Left ventricle myocardium inferior (tissue), 1 donor: ENCODE measurements at regions not wholly inside any gene's neighbourhood (a gene's known extent, or its start where the extent isn't known, plus 50 kb on each side); places are given as distances from the start of the nearest gene placed in this dataset.

Experiments
- DNase-seq: peaks from one replicate; pipeline ENCODE4 v3.0.0-alpha.2; 2020
- H3K27ac ChIP-seq: fragments of 200-600 bp; replicated peaks from 2 replicates; pipeline ENCODE4 v1.8.0; 2021
- H3K27me3 ChIP-seq: fragments of 200-600 bp; 2 replicates; pipeline ENCODE4 v1.8.0; 2021; ENCODE audit warnings: low read depth
- H3K36me3 ChIP-seq: fragments of 200-600 bp; 2 replicates; pipeline ENCODE4 v1.8.0; 2021
- H3K4me1 ChIP-seq: fragments of 200-600 bp; 2 replicates; pipeline ENCODE4 v1.8.0; 2021
- H3K4me3 ChIP-seq: fragments of 200-600 bp; 2 replicates; pipeline ENCODE4 v1.8.0; 2021; ENCODE audit warnings: mild to moderate bottlenecking, moderate library complexity
- H3K9me3 ChIP-seq: fragments of 200-600 bp; replicated peaks from 2 replicates; pipeline ENCODE4 v1.8.0; 2021
- CTCF ChIP-seq: fragments of 200-600 bp; IDR thresholded peaks from 2 replicates; pipeline ENCODE4 v1.8.0; 2021; ENCODE audit warnings: antibody characterized with exemption, mild to moderate bottlenecking, borderline replicate concordance
- intact Hi-C: fragments of 100-400 bp; cut with micrococcal nuclease; formaldehyde crosslinking; loops from one replicate; pipeline ENCODE4 v1.11.0; 2022
- donor health status: DM: no; HTN: yes; CAD: no; lungs with severe emphysema.

GRCh38 chr6:26300043-26300331, 65.0 kb upstream of the BTN3A2 start:
- intact Hi-C loops, result no loop called here
- TF ChIP-seq CTCF, result no peak

GRCh38 chr6:26300359-26300758, 64.6 kb upstream of the BTN3A2 start:
- Histone ChIP-seq H3K27me3 (peaks cover 72% of the 10 kb centered on the region), H3K36me3 (no peaks in the 10 kb centered on the region), H3K27ac (no peak overlapping the region), H3K4me3 (no peak overlapping the region), H3K4me1 (no peaks in the 10 kb centered on the region), H3K9me3 (no peaks in the 10 kb centered on the region)
- DNase-seq, result no peak
- no peak for TF ChIP-seq CTCF
- intact Hi-C loops, result no loop called here

More at GRCh38 chr6:26300043-26300331, 65.0 kb upstream of the BTN3A2 start:
- H3K4me1 ChIP-seq, result no peaks in the 10 kb centered on the region
- no peak for DNase-seq
- no peaks in the 10 kb centered on the region for H3K36me3 ChIP-seq
- H3K27me3 ChIP-seq, result peaks cover 76% of the 10 kb centered on the region
- H3K9me3 ChIP-seq, result no peaks in the 10 kb centered on the region
- H3K4me3 ChIP-seq, result no peak overlapping the region
- H3K27ac ChIP-seq, result no peak overlapping the region

GRCh38 chr6:26300828-26301227, 64.2 kb upstream of the BTN3A2 start:
- no peak for DNase-seq
- TF ChIP-seq CTCF, result no peak
- H3K4me1 ChIP-seq, result no peaks in the 10 kb centered on the region
- no peak overlapping the region for H3K4me3 ChIP-seq
- H3K36me3 ChIP-seq, result no peaks in the 10 kb centered on the region
- peaks cover 68% of the 10 kb centered on the region for H3K27me3 ChIP-seq
- H3K27ac ChIP-seq, result no peak overlapping the region
- intact Hi-C loops, result no loop called here
- H3K9me3 ChIP-seq, result no peaks in the 10 kb centered on the region

GRCh38 chr6:26301638-26302037, 63.4 kb upstream of the BTN3A2 start:
- TF ChIP-seq CTCF, result no peak
- Histone ChIP-seq H3K9me3 (no peaks in the 10 kb centered on the region), H3K4me1 (no peaks in the 10 kb centered on the region), H3K27me3 (peaks cover 61% of the 10 kb centered on the region), H3K36me3 (no peaks in the 10 kb centered on the region), H3K27ac (no peak overlapping the region), H3K4me3 (no peak overlapping the region)
- DNase-seq, result no peak
- intact Hi-C loops, result no loop called here

- no peaks in the 10 kb centered on the region for H3K36me3 ChIP-seq
- H3K4me1 ChIP-seq, result no peaks in the 10 kb centered on the region
- H3K27me3 ChIP-seq, result peaks cover 52% of the 10 kb centered on the region
- H3K27ac ChIP-seq, result no peak overlapping the region
- DNase-seq, result no peak
- no peak overlapping the region for H3K4me3 ChIP-seq
- no peaks in the 10 kb centered on the region for H3K9me3 ChIP-seq
- intact Hi-C loops, result no loop called here
- no peak for TF ChIP-seq CTCF
These were observed 61.9 kb upstream of the BTN3A2 start for GRCh38 chr6:26302941-26303559.

- Histone ChIP-seq H3K4me3 (peak overlapping the region; percentile 44), H3K4me1 (no peaks in the 10 kb centered on the region), H3K27me3 (peaks cover 39% of the 10 kb centered on the region), H3K9me3 (no peaks in the 10 kb centered on the region), H3K36me3 (no peaks in the 10 kb centered on the region), H3K27ac (no peak overlapping the region)
- no peak for DNase-seq
- no peak for TF ChIP-seq CTCF
- intact Hi-C loops, result no loop called here
These were observed 60.7 kb upstream of the BTN3A2 start for GRCh38 chr6:26304213-26304796.
